Immature natural killer cell (primary cell): ENCODE measurements at regions not wholly inside any gene's neighbourhood (a gene's known extent, or its start where the extent isn't known, plus 50 kb on each side); places are given as distances from the start of the nearest gene placed in this dataset.
"Not testable (repeated sequence)": the region's sequence is repeated elsewhere in the genome, so short reads cannot be mapped to it uniquely, and the experiment has no call there.

Experiments used
- DNase-seq, 3 donors: peaks; one replicate each; pipeline ENCODE4 v3.0.0; 2022; ENCODE audit warnings: mixed read lengths in 1 of 3
- H3K27ac Mint-ChIP-seq, 6 donors: one replicate each; pipeline ENCODE4 v1.8.0; 2020; ENCODE audit warnings: mixed read lengths in 6 of 6, mild to moderate bottlenecking in 5 of 6, inconsistent platforms in 4 of 6, moderate library complexity in 3 of 6
- H3K27me3 Mint-ChIP-seq, 3 donors: one replicate each; pipeline ENCODE4 v1.8.0; 2020 to 2021; ENCODE audit warnings: low read depth in 3 of 3, mild to moderate bottlenecking in 3 of 3, mixed read lengths in 3 of 3, moderate library complexity in 3 of 3, inconsistent platforms in 1 of 3
- H3K36me3 Mint-ChIP-seq, 3 donors: one replicate each; pipeline ENCODE4 v1.8.0; 2020; ENCODE audit warnings: mixed read lengths in 3 of 3, inconsistent platforms in 2 of 3, mild to moderate bottlenecking in 2 of 3
- H3K4me1 Mint-ChIP-seq, 2 donors: one replicate each; pipeline ENCODE4 v1.8.0; 2020; ENCODE audit warnings: inconsistent platforms in 2 of 2, mild to moderate bottlenecking in 2 of 2, mixed read lengths in 2 of 2, moderate library complexity in 1 of 2
- H3K4me3 Mint-ChIP-seq, 5 donors: one replicate each; pipeline ENCODE4 v1.8.0; 2020; ENCODE audit warnings: mild to moderate bottlenecking in 5 of 5, mixed read lengths in 5 of 5, inconsistent platforms in 3 of 5, moderate library complexity in 3 of 5
- H3K9me3 Mint-ChIP-seq, 6 donors: one replicate each; pipeline ENCODE4 v1.8.0; 2020; ENCODE audit warnings: mild to moderate bottlenecking in 6 of 6, mixed read lengths in 6 of 6, inconsistent platforms in 4 of 6, moderate library complexity in 3 of 6

GRCh38 chr6:109258129-109258528 is 124.1 kb downstream of the CD164 start:
- H3K9me3 Mint-ChIP-seq: peaks cover 0 to 2% (median 0%) of the 10 kb centered on the region in 6 donors
- H3K27me3 Mint-ChIP-seq: no peaks in the 10 kb centered on the region
- H3K4me1 Mint-ChIP-seq: no peaks in the 10 kb centered on the region
- peaks cover 0 to 4% (median 3%) of the 10 kb centered on the region in 3 donors for H3K36me3 Mint-ChIP-seq
- no peak overlapping the region for H3K4me3 Mint-ChIP-seq
- DNase-seq: no peak
- H3K27ac Mint-ChIP-seq: no peak overlapping the region

GRCh38 chr6:109257494-109257893 is 124.8 kb downstream of the CD164 start:
- peaks cover 0 to 2% (median 0%) of the 10 kb centered on the region in 6 donors for H3K9me3 Mint-ChIP-seq
- peaks cover 0 to 4% (median 3%) of the 10 kb centered on the region in 3 donors for H3K36me3 Mint-ChIP-seq
- no peaks in the 10 kb centered on the region for H3K27me3 Mint-ChIP-seq
- no peak for DNase-seq
- H3K27ac Mint-ChIP-seq: no peak overlapping the region
- no peaks in the 10 kb centered on the region for H3K4me1 Mint-ChIP-seq
- H3K4me3 Mint-ChIP-seq: no peak overlapping the region

GRCh38 chr6:109255946-109256640 is 126.2 kb downstream of the CD164 start:
- Mint-ChIP-seq H3K9me3 (peaks cover 0 to 2% (median 0%) of the 10 kb centered on the region in 6 donors), H3K27ac (no peak overlapping the region), H3K27me3 (peaks cover 0 to 3% (median 0%) of the 10 kb centered on the region in 3 donors), H3K4me1 (no peaks in the 10 kb centered on the region), H3K4me3 (no peak overlapping the region), H3K36me3 (peaks cover 0 to 6% (median 3%) of the 10 kb centered on the region in 3 donors)
- no peak for DNase-seq

GRCh38 chr6:109255087-109255486 is 127.2 kb downstream of the CD164 start:
- no peak overlapping the region for H3K4me3 Mint-ChIP-seq
- no peak overlapping the region for H3K27ac Mint-ChIP-seq
- DNase-seq: no peak
- H3K4me1 Mint-ChIP-seq: no peaks in the 10 kb centered on the region
- H3K9me3 Mint-ChIP-seq: no peaks in the 10 kb centered on the region
- H3K36me3 Mint-ChIP-seq: peaks cover 0 to 6% (median 3%) of the 10 kb centered on the region in 3 donors
- H3K27me3 Mint-ChIP-seq: peaks cover 0 to 4% (median 0%) of the 10 kb centered on the region in 3 donors

- H3K9me3 Mint-ChIP-seq: no peaks in the 10 kb centered on the region
- H3K27ac Mint-ChIP-seq: no peak overlapping the region
- no peak overlapping the region for H3K4me3 Mint-ChIP-seq
- DNase-seq: no peak
- no peaks in the 10 kb centered on the region for H3K4me1 Mint-ChIP-seq
- peaks cover 0 to 6% (median 3%) of the 10 kb centered on the region in 3 donors for H3K36me3 Mint-ChIP-seq
- peaks cover 0 to 4% (median 0%) of the 10 kb centered on the region in 3 donors for H3K27me3 Mint-ChIP-seq
These were observed 128.9 kb downstream of the CD164 start for GRCh38 chr6:109253366-109253765.

GRCh38 chr6:109252261-109253041 is 129.8 kb downstream of the CD164 start:
- H3K4me3 Mint-ChIP-seq: no peak overlapping the region
- no peaks in the 10 kb centered on the region for H3K4me1 Mint-ChIP-seq
- H3K27me3 Mint-ChIP-seq: peaks cover 0 to 4% (median 0%) of the 10 kb centered on the region in 3 donors
- no peak for DNase-seq
- no peaks in the 10 kb centered on the region for H3K9me3 Mint-ChIP-seq
- H3K36me3 Mint-ChIP-seq: peaks cover 0 to 6% (median 3%) of the 10 kb centered on the region in 3 donors
- no peak overlapping the region for H3K27ac Mint-ChIP-seq

- H3K27me3 Mint-ChIP-seq: peaks cover 0 to 4% (median 0%) of the 10 kb centered on the region in 3 donors
- H3K36me3 Mint-ChIP-seq: peaks cover 0 to 6% (median 3%) of the 10 kb centered on the region in 3 donors
- no peak overlapping the region for H3K27ac Mint-ChIP-seq
- H3K4me1 Mint-ChIP-seq: no peaks in the 10 kb centered on the region
- H3K4me3 Mint-ChIP-seq: no peak overlapping the region
- no peaks in the 10 kb centered on the region for H3K9me3 Mint-ChIP-seq
- no peak for DNase-seq
These were observed 130.4 kb downstream of the CD164 start for GRCh38 chr6:109251839-109252238.

GRCh38 chr6:109250544-109251156 is 131.6 kb downstream of the CD164 start:
- H3K27ac Mint-ChIP-seq, H3K4me1 Mint-ChIP-seq, H3K36me3 Mint-ChIP-seq, DNase-seq, H3K4me3 Mint-ChIP-seq, H3K27me3 Mint-ChIP-seq, H3K9me3 Mint-ChIP-seq: not testable (repeated sequence)

- Mint-ChIP-seq H3K9me3 (no peaks in the 10 kb centered on the region), H3K27me3 (no peaks in the 10 kb centered on the region), H3K36me3 (peaks cover 0 to 5% (median 0%) of the 10 kb centered on the region in 3 donors), H3K4me3 (no peak overlapping the region), H3K4me1 (peaks cover 6 to 17% of the 10 kb centered on the region in 2 donors), H3K27ac (no peak overlapping the region)
- no peak for DNase-seq
These were observed 138.1 kb downstream of the CD164 start for GRCh38 chr6:109243863-109244825.

GRCh38 chr6:109242925-109243324 is 139.3 kb downstream of the CD164 start:
- no peak for DNase-seq
- no peaks in the 10 kb centered on the region for H3K27me3 Mint-ChIP-seq
- H3K27ac Mint-ChIP-seq: no peak overlapping the region
- H3K36me3 Mint-ChIP-seq: peaks cover 0 to 5% (median 0%) of the 10 kb centered on the region in 3 donors
- H3K4me1 Mint-ChIP-seq: peaks cover 14 to 27% of the 10 kb centered on the region in 2 donors
- no peak overlapping the region for H3K4me3 Mint-ChIP-seq
- no peaks in the 10 kb centered on the region for H3K9me3 Mint-ChIP-seq

- Mint-ChIP-seq H3K9me3 (peaks cover 0 to 1% (median 0%) of the 10 kb centered on the region in 6 donors), H3K36me3 (peaks cover 0 to 12% (median 0%) of the 10 kb centered on the region in 3 donors), H3K27ac (no peak overlapping the region), H3K4me3 (no peak overlapping the region), H3K27me3 (no peaks in the 10 kb centered on the region), H3K4me1 (peaks cover 23 to 36% of the 10 kb centered on the region in 2 donors)
- no peak for DNase-seq
These were observed 140.2 kb downstream of the CD164 start for GRCh38 chr6:109242029-109242428.

- Mint-ChIP-seq H3K27ac (no peak overlapping the region), H3K27me3 (no peaks in the 10 kb centered on the region), H3K36me3 (peaks cover 0 to 14% (median 0%) of the 10 kb centered on the region in 3 donors), H3K4me3 (no peak overlapping the region), H3K4me1 (peaks cover 31 to 45% of the 10 kb centered on the region in 2 donors), H3K9me3 (peaks cover 0 to 1% (median 0%) of the 10 kb centered on the region in 6 donors)
- no peak for DNase-seq
These were observed 141.1 kb downstream of the CD164 start for GRCh38 chr6:109241199-109241598.
